DMS53 (cell line): ENCODE measurements at regions not wholly inside any gene's neighbourhood (a gene's known extent, or its start where the extent isn't known, plus 50 kb on each side); places are given as distances from the start of the nearest gene placed in this dataset.

Experiments
- DNase-seq: peaks from one replicate; lab custom pipeline; 2025; lab: John Stamatoyannopoulos, UW

GRCh38 chr5:81914696-81915095 is 57.1 kb upstream of the ATG10 start:
- no peak for DNase-seq

GRCh38 chr5:81912933-81913332 is 58.9 kb upstream of the ATG10 start:
- DNase-seq: no peak

- no peak for DNase-seq
Observed at GRCh38 chr5:81909677-81910076, 62.1 kb upstream of the ATG10 start.

- DNase-seq: no peak
Observed at GRCh38 chr5:81908771-81909170, 63.1 kb upstream of the ATG10 start.

- DNase-seq: no peak
Observed at GRCh38 chr5:81908044-81908443, 63.8 kb upstream of the ATG10 start.

GRCh38 chr5:81907012-81907635 is 64.7 kb upstream of the ATG10 start:
- no peak for DNase-seq

- DNase-seq: no peak
Observed at GRCh38 chr5:81906086-81906485, 65.7 kb upstream of the ATG10 start.

- DNase-seq: no peak
Observed at GRCh38 chr5:81904861-81905260, 67.0 kb upstream of the ATG10 start.

- no peak for DNase-seq
Observed at GRCh38 chr5:81904166-81904565, 67.7 kb upstream of the ATG10 start.

- DNase-seq: no peak
Observed at GRCh38 chr5:81901586-81901985, 70.2 kb upstream of the ATG10 start.

GRCh38 chr5:81899123-81899522 is 72.7 kb upstream of the ATG10 start:
- DNase-seq: no peak

- DNase-seq: no peak
Observed at GRCh38 chr5:81898403-81898802, 73.4 kb upstream of the ATG10 start.

- no peak for DNase-seq
Observed at GRCh38 chr5:81896764-81897163, 75.1 kb upstream of the ATG10 start.

- no peak for DNase-seq
Observed at GRCh38 chr5:81895307-81895706, 76.5 kb upstream of the ATG10 start.

GRCh38 chr5:81893961-81894360 is 77.9 kb upstream of the ATG10 start:
- DNase-seq: no peak

- no peak for DNase-seq
Observed at GRCh38 chr5:81884871-81885270, 87.0 kb upstream of the ATG10 start.

GRCh38 chr5:81883371-81883770 is 88.5 kb upstream of the ATG10 start:
- no peak for DNase-seq

- no peak for DNase-seq
Observed at GRCh38 chr5:81881595-81881994, 90.2 kb upstream of the ATG10 start.

GRCh38 chr5:81879936-81880335 is 91.9 kb upstream of the ATG10 start:
- DNase-seq: no peak

- DNase-seq: no peak
Observed at GRCh38 chr5:81878333-81878732, 93.5 kb upstream of the ATG10 start.

GRCh38 chr5:81866994-81867393 is 104.8 kb upstream of the ATG10 start:
- no peak for DNase-seq

GRCh38 chr5:81860778-81861177 is 109.9 kb upstream of the SSBP2 start:
- DNase-seq: no peak

GRCh38 chr5:81859624-81860023 is 108.7 kb upstream of the SSBP2 start:
- no peak for DNase-seq
